Endothelial cell of hepatic sinusoid (primary cell): ENCODE measurements at regions not wholly inside any gene's neighbourhood (a gene's known extent, or its start where the extent isn't known, plus 50 kb on each side); places are given as distances from the start of the nearest gene placed in this dataset.

ENCODE experiments used
- in situ Hi-C: cut with HindIII; loops from 2 replicates; pipeline ENCODE4 v1.10.0; 2017; ENCODE audit warnings: low sequenced_read_pairs

DNA sequence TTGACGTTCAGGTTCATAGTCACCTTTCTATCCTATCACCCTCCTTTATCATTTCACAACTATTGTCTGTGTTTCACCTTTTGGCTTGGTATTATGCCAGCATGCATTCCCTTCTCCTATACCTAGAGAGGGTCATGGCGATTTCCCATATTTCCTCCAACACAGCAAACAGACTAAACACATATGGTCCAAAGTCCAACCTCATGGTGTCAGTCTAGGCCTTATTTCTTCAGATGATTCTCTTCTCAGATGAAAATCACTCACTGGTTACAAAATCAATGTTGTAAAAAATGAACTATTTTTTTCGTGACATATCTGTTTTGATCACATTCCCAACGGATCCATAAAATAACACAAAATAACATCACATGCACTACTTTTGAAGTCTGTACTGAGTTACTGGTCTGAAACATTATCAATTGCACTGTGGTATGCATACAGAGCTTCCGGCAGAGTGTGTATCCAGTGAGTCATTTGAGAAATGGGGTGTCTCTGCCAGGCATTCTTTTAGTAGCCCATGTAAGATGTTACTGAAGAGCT, 204.8 kb upstream of the GALNT5 start:
- in situ Hi-C loops = no loop called here

DNA sequence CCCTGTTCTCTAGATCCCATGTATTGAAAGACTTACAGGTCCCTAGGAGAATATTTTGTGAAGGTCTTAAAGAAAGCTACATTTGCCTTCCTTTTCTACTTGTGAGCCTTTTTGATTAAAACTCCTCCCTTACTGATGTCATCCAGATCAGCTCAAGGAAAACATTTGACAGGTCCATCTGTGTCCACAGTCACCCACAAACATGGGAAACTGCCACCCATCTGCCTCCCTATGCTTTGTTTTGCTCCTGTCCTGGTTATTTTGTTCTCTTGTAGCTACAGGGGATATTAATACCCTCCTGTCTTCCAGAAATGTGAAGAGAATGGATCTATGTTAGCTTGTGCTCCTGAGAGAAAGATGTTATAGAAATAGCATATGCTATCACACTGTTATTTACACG, 203.6 kb upstream of the GALNT5 start:
- in situ Hi-C loops = no loop called here

DNA sequence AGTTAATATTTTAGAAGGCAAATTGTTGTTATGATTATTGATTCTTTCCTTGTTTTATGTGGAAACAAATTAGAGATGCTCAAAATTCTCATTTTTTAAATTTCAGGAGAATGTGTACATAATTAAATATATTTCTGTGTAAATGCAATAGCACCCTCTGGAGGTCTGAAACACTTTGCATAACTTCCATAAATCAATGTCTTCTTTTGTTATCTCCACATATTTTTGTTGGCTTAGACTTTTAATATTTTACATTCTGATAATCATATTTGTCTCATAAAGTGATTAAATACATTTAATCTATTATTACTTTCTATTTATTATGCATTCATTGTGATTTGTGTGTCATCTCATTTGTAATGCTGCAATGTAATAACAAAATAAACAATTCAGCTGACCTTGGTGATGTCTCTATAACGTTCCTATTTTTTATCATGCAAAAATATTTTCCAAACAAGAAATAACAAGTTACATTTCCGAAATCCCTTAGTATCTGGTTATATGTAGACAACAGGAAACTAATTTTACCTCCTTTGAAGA, 201.8 kb upstream of the GALNT5 start:
- in situ Hi-C loops = no loop called here

- in situ Hi-C loops = no loop called here
Measured at GRCh38 chr2:157056200-157056676, 201.3 kb upstream of the GALNT5 start.

DNA sequence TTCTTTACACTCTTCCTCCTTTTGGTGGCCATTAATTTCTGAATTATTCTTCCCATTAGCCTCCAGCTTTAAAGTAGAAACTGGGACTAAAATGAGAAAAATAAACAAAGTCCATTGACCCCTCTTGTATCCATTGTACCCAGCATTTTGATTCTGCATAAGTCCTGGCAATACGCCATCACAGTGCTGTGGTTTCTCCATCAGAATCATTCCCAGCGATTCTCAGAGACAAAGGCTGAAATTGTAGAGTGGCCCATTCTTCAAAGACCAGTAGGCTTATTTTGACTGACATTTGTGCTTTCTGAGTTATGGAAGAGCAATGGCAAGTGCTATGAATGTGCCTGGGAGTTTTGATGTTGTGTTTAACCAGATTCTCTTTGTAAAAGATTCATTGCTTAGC, 199.3 kb upstream of the GALNT5 start:
- in situ Hi-C loops = no loop called here

DNA sequence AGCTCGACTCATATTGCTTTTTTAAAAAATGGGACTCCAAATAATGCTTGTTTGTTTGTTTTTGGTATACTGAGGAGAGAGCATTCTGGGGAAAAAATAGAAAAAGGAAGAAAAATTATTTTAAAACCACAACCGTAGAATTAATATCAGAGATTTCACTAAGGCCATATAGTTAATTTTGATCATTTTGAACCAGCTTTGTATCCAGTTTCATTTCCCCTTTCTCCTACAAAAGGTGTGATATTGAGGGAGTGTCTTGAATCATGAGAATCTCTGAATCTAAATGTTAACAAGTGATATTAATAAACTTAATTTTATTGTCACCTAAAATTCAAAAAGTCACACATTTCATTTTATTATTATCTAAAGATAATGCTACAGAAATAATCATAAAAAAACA, 198.5 kb upstream of the GALNT5 start:
- in situ Hi-C loops = no loop called here

DNA sequence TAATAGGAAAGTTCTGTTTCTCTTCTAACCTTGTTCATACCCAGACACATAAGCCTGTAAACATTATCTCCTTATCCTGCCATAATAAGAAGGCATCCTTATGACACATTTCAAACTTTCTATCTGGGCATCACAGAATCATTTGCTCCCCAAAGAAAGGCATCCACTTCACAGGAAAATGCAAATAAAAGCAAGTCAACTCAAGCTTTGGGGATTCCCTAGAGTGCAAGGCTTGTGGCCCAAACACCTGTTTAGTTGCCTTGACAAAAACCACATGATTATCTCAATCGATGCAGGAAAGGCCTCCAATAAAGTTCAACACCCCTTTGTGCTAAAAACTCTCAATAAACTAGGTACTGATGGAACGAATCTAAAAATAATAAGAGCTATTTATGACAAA, 195.7 kb upstream of the GALNT5 start:
- in situ Hi-C loops = no loop called here

- in situ Hi-C loops = no loop called here
Measured at GRCh38 chr2:157067562-157067961, 189.9 kb upstream of the GALNT5 start.

- in situ Hi-C loops = no loop called here
Measured at GRCh38 chr2:157068237-157068636, 189.3 kb upstream of the GALNT5 start.

DNA sequence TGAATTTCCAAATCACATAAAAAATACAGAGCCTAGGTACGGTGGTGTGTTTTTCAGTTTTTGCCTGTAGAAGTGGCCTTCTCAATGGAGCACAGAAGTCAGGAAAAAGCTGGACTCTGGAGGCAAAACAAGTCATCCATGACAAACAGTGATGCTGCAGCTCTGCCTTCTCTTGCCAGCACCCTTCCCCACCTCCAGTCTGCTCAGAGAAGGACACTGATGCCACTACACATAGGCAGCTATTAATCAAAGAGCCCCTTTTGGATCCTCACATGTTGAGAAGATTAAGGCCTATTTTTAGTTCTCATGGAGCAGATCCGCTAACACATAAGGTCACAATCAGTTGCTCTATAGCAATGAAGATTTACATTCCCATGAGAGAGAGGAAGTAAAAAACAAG, 181.6 kb upstream of the GALNT5 start:
- in situ Hi-C loops = no loop called here

DNA sequence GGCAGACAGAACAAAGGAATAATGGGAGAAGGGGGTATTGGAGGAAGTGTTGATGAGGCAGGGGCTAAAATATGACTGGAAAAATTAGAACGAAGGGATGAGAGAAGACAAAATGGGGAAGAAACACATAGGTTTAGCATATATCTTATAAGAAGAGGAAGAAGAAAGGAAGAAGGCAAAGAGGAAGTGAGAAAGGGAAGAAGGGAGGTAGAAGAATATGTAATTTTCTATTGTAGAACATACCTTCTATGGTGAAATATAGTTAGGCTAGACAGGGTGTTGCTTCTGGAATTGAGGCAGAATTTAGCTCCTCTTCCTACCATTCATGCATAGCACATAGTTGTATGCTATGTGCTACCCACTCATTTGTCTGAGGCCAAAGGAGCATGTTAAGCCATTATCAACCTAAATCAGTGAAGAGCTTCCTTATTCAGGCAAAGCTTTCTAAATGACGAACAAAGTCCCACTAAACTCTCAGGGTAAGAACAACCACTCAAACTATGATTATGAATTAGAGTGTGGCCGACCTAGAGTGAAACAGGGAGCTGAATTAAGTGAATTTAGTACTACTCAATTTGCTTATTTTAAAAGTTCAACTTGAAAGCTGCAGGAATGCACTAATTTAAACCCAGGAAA, 180.9 kb upstream of the GALNT5 start:
- in situ Hi-C loops = no loop called here

DNA sequence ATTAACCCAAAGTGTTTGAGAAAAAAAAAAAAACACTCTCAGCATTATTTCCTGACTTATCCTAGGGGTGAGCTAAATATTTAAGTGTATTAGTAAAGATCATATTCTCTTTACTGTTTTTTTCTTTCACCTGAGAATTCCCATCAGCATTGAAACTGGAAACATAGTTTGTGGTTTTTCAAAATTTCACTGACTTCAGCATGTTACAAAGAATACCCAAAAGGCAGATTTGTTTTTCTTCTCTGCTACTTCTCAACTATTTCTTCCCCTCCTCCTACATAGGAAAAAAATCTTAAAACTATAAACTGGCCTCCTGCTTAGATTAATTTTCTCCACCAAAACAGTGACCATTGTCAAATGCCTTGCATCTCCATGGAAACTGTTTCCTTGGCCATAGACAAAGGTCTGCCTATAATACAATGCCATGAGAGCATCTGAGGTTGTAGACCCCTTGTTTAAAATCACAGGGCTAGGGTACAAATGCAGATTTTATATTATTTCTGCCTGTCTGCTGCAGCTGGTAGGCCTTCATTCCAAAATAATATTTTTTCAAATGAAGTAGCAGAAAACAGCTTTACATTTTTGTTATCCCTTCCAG, 179.7 kb upstream of the GALNT5 start:
- in situ Hi-C loops = no loop called here

- in situ Hi-C loops = no loop called here
Measured at GRCh38 chr2:157082950-157083349, 174.6 kb upstream of the GALNT5 start.

GRCh38 chr2:157085522-157085921, 172.0 kb upstream of the GALNT5 start:
- in situ Hi-C loops = no loop called here

DNA sequence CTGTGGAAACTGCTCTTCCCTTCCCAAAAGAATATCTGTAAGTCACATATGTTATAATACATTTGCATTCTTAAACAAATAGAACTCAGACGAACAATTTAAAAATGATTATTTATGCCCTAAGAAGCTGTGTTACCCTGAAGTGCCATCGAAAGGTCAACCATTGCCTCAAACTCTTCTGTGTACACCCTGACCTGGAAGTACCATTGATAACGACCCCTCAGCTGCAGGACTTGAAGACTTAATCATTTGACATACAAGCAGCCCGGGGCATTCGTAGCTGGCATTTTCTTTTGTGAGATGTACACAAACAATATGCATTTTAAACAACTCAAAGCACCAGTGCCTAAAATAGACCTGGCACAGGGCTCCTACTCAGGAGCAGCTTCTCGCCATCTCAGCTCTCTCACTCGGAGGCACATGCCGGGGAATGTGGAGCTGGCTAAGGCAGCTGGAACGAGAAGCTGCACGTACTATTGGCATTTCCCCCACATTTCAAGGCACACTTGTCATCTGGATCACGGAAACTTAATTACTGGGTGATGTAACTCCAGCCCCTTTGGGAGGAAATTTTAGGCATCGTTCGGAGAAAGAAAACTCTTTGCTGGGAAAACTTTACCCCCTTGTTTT, 170.0 kb upstream of the GALNT5 start:
- in situ Hi-C loops = no loop called here

DNA sequence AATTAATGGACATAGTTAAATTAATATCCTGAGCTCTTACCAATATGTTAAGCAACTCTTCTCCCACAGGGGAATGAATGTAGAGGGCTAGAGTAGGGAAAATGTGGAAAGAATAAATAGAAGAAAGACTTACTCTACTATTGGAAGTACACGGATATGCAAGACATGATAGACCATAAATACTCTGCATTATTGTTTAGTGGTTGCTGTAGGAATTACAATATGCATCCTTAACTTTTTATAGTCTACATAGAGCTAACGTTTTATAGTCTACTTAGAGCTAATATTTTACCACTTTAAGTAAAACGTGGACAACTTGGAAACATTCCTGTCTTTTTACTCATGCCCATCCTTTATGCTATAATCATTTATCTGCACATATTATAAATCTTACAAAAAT, 163.8 kb upstream of the GALNT5 start:
- in situ Hi-C loops = no loop called here

DNA sequence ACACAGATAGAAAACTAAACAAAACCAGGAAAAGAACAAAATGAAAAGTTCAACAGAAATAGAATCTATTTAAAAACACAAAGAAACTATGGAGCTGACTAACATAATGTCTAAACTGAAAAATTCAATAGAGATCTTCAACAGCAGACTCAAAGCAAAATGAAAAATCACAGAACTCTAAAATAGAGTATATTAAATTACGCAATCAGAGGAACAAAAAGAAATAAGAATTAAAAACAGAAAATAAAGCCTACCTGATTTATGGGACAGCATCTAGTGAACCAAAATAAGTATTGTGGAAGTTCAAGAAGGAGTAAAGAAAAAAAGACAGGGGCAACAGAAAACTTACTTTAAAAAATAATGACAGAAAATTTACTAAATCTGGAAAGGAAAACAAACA, 152.1 kb upstream of the GALNT5 start:
- in situ Hi-C loops = no loop called here

- in situ Hi-C loops = no loop called here
Measured at GRCh38 chr2:157106950-157107349, 150.6 kb upstream of the GALNT5 start.

DNA sequence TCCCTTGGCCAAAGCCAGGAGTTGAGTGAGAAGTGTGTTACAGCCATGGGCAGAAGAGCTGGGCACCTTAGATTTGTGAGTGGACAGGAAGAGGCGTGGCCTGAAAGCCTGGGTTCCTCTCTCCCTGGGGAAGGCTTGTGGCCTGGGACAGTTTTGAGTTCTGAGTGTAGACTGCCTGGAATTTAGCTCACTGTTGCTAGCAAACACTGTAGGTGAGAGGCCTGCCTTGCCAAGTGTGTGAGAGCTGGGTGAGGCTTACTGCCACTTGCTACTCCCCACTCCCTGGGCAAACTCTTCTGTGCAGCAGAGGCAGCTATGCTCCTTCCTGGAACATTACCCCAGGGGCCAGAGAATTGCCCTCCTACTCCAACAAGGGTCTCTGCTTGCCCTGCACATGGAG, 150.0 kb upstream of the GALNT5 start:
- in situ Hi-C loops = no loop called here

- in situ Hi-C loops = no loop called here
Measured at GRCh38 chr2:157107877-157108276, 149.6 kb upstream of the GALNT5 start.

- in situ Hi-C loops = no loop called here
Measured at GRCh38 chr2:157122776-157123175, 134.7 kb upstream of the GALNT5 start.

DNA sequence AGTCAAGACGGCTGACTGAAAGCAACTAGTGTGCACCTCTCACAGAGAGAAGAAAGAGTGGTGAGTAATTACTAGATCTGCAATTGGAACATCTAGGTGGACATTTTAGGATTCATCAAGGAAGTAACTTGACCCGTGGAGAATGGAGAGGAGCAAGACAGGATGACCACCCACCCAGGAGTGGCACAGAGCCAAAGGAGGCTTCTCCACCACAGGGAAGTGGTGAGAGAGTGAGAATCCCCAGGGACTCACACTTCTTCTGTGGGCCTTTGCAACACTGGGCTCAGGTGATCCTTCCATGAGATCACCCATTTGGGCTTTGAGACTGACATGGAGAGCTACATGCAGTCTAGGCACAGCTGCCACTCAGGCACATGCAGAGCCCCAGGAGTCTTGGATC, 132.8 kb upstream of the GALNT5 start:
- in situ Hi-C loops = no loop called here
